AG09319 (cell line): ENCODE measurements at regions not wholly inside any gene's neighbourhood (a gene's known extent, or its start where the extent isn't known, plus 50 kb on each side); places are given as distances from the start of the nearest gene placed in this dataset.
A peak's percentile ranks its signal among the peaks of the same experiment; 100 is the strongest.

Experiments
- DNase-seq: peaks from one replicate; pipeline ENCODE4 v3.0.0-alpha.2; 2010; ENCODE audit warnings: low read depth; ENCODE audit errors: extremely low read depth
- CTCF ChIP-seq: IDR thresholded peaks from 2 replicates; pipeline ENCODE4 v1.5.1; 2011; ENCODE audit warnings: low read depth, mild to moderate bottlenecking, inconsistent platforms, low read length, moderate library complexity

GRCh38 chr11:116517584-116517983 lies 255.2 kb downstream of the BUD13 start:
- no peak for TF ChIP-seq CTCF
- no peak for DNase-seq

GRCh38 chr11:116517077-116517476 lies 255.7 kb downstream of the BUD13 start:
- no peak for TF ChIP-seq CTCF
- no peak for DNase-seq

- no peak for DNase-seq
- no peak for TF ChIP-seq CTCF
These were observed 257.1 kb downstream of the BUD13 start for GRCh38 chr11:116515664-116516184.

GRCh38 chr11:116513894-116514293 lies 258.9 kb downstream of the BUD13 start:
- no peak for DNase-seq
- peak; percentile 22 for TF ChIP-seq CTCF

GRCh38 chr11:116513278-116513823 lies 259.4 kb downstream of the BUD13 start:
- DNase-seq, result no peak
- TF ChIP-seq CTCF, result no peak

GRCh38 chr11:116512841-116513240 lies 259.9 kb downstream of the BUD13 start:
- DNase-seq, result no peak
- no peak for TF ChIP-seq CTCF

GRCh38 chr11:116511684-116512083 lies 261.1 kb downstream of the BUD13 start:
- TF ChIP-seq CTCF, result no peak
- DNase-seq, result no peak
